H1 (cell line): ENCODE measurements at regions not wholly inside any gene's neighbourhood (a gene's known extent, or its start where the extent isn't known, plus 50 kb on each side); places are given as distances from the start of the nearest gene placed in this dataset.

ENCODE experiments used
- BRCA1 ChIP-seq: IDR thresholded peaks from 2 replicates; pipeline ENCODE4 v1.6.1; 2012; ENCODE audit warnings: low read depth, low read length, improper control_type of control experiment
- CHD1 ChIP-seq: IDR thresholded peaks from 2 replicates; pipeline ENCODE4 v1.6.1; 2012; ENCODE audit warnings: low read depth, low read length, improper control_type of control experiment
- KDM1A ChIP-seq: fragments of 200-600, 300-600 bp; sonication (generic); IDR thresholded peaks from 2 replicates; pipeline ENCODE4 v1.7.1; 2016; ENCODE audit warnings: mild to moderate bottlenecking, low read length, borderline replicate concordance
- NRF1 ChIP-seq: IDR thresholded peaks from 2 replicates; pipeline ENCODE4 v1.6.1; 2011; ENCODE audit warnings: mild to moderate bottlenecking, low read depth, low read length, improper control_type of control experiment
- RAD21 ChIP-seq, 2 experiments: IDR thresholded peaks in 1 of 2; conservative IDR thresholded peaks in 1 of 2; 2 replicates each; pipeline ENCODE4 v1.6.1; 2011; ENCODE audit warnings: low read depth in 2 of 2, low read length in 2 of 2, improper control_type of control experiment in 1 of 2, inconsistent platforms in 1 of 2, mild to moderate bottlenecking in 1 of 2, moderate library complexity in 1 of 2
- SP1 ChIP-seq: IDR thresholded peaks from 2 replicates; pipeline ENCODE4 v1.6.1; 2011; ENCODE audit warnings: low read depth, low read length
- TF ChIP-seq, protein P1 (sequence below), 3 experiments: IDR thresholded peaks; 1 replicate in 2 of 3; 2 replicates in 1 of 3; pipeline versions ENCODE4 v1.5.1 to v1.6.1; 2011; ENCODE audit warnings: low read length in 3 of 3, mild to moderate bottlenecking in 3 of 3, inconsistent platforms in 2 of 3, low read depth in 1 of 3, moderate library complexity in 1 of 3; ENCODE audit not compliant: insufficient read depth in 1 of 3; ENCODE audit errors: control extremely low read depth in 1 of 3

DNA sequence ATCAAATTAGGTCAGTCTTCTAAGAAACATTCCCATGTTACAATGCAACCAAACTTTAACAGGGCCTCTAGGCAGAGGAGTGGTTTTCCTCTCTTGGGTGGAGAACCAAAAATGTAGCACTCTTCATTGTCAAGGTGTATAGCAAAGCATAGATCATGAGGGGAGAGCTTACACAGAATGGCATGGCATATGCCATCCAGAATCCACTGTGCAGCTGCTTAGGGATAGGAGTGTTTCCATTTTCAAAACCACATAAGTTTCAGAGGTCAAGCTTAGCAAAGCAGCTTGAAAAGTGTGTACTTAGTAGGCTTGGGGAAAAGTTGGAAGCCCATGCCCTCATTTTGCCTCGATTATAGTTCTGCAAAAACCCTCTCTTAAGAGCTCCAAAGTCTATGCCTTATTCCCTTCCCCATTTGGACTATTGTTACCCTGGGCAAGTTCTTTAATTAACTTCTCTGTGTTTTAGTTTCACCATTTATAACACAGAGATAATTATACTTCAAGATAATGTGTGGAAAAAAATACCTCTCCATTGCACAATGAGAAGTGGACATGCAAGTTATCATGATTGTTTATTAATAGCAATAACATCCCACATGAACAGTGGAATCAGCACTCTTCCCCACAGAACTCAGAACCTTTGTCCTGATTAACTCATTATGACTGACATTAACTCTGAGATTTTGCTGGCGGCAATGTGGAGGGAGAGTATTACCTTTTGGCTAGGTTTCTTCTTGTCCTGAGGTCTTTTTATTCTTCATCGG lies 398.9 kb upstream of the WWC1 start (continued):
- TF ChIP-seq RAD21 (IDR thresholded peaks at IDR 0.05 in 1 of 2, conservative IDR thresholded peaks at IDR 0.05 in 1 of 2; ENCODE audit: low read depth in 2 of 2, low read length in 2 of 2) (no peak), SP1 (no peak), CHD1 (no peak), KDM1A (no peak), BRCA1 (no peak), NRF1 (no peak)
- TF ChIP-seq, protein P1, sequence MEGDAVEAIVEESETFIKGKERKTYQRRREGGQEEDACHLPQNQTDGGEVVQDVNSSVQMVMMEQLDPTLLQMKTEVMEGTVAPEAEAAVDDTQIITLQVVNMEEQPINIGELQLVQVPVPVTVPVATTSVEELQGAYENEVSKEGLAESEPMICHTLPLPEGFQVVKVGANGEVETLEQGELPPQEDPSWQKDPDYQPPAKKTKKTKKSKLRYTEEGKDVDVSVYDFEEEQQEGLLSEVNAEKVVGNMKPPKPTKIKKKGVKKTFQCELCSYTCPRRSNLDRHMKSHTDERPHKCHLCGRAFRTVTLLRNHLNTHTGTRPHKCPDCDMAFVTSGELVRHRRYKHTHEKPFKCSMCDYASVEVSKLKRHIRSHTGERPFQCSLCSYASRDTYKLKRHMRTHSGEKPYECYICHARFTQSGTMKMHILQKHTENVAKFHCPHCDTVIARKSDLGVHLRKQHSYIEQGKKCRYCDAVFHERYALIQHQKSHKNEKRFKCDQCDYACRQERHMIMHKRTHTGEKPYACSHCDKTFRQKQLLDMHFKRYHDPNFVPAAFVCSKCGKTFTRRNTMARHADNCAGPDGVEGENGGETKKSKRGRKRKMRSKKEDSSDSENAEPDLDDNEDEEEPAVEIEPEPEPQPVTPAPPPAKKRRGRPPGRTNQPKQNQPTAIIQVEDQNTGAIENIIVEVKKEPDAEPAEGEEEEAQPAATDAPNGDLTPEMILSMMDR (IDR thresholded peaks at IDR 0.05; ENCODE audit: control extremely low read depth in 1 of 3, insufficient read depth in 1 of 3, low read depth in 1 of 3, low read length in 3 of 3): no peak
